ENCODE measurements at regions not wholly inside any gene's neighbourhood (a gene's known extent, or its start where the extent isn't known, plus 50 kb on each side); places are given as distances from the start of the nearest gene placed in this dataset.

GRCh38 chrX:7704205-7704604 is 138.8 kb upstream of the VCX start:
- no TSS peak for BruUV-seq (replicated peaks)
- no peaks in the 10 kb centered on the region for H3K79me2 ChIP-seq (ENCODE audit: control insufficient read depth, insufficient read depth, low read length)
- no peaks in the 10 kb centered on the region for H3K36me3 ChIP-seq (ENCODE audit: control insufficient read depth in 2 of 2, extremely low read depth in 1 of 2, insufficient read depth in 2 of 2, low read length in 2 of 2)
- dilution Hi-C loops (cut with MboI; ENCODE audit: extremely low pct_ligation_motif_present, low sequenced_read_pairs) (no loop called here), intact Hi-C loops (cut with micrococcal nuclease) (no loop called here)
- no peaks in the 10 kb centered on the region for H3K9me3 ChIP-seq (replicated peaks; ENCODE audit: control insufficient read depth, insufficient read depth, low read length)
- no peak overlapping the region for H3K4me3 ChIP-seq (replicated peaks in 1 of 3; ENCODE audit: insufficient read depth in 1 of 3, low read depth in 1 of 3, low read length in 3 of 3)
- no peak for DNase-seq (ENCODE audit: low read depth, low spot score)
- no peak overlapping the region for H3K9ac ChIP-seq (replicated peaks; ENCODE audit: extremely low read depth, insufficient read depth, low read length)
- no peak for FAIRE-seq
- no peak overlapping the region for H3K4me2 ChIP-seq (ENCODE audit: insufficient read depth, low read length)
- ChIA-PET CTCF (no interaction called here), POLR2A (no interaction called here)
- H3K27ac ChIP-seq (ENCODE audit: insufficient read depth, low read depth, low read length), result no peak overlapping the region
- no peaks in the 10 kb centered on the region for H3K4me1 ChIP-seq (ENCODE audit: control insufficient read depth, extremely low read depth, insufficient read depth, low read length)
- TF ChIP-seq MYC (IDR thresholded peaks at IDR 0.05; ENCODE audit: low read depth, low read length), result no peak
- TF ChIP-seq CTCF (IDR thresholded peaks at IDR 0.05; ENCODE audit: extremely low read depth in 1 of 2, insufficient read depth in 1 of 2, low read depth in 1 of 2, low read length in 2 of 2), result no peak
- no peak for TF ChIP-seq POLR2AphosphoS5 (IDR thresholded peaks at IDR 0.05; ENCODE audit: insufficient read depth, low read depth, low read length)
- no peak for TF ChIP-seq JUN (IDR thresholded peaks at IDR 0.05; ENCODE audit: borderline replicate concordance, insufficient read depth, insufficient read length, low read depth)
- TF ChIP-seq MAX (IDR thresholded peaks at IDR 0.05; ENCODE audit: insufficient read depth, insufficient read length), result no peak
- TF ChIP-seq GATA2 (IDR thresholded peaks at IDR 0.05; ENCODE audit: insufficient read depth, insufficient read length, low read depth, low read length), result no peak
- no peak for TF ChIP-seq POLR2A (IDR thresholded peaks at IDR 0.05; ENCODE audit: low read depth, low read length)
- TF ChIP-seq FOS (IDR thresholded peaks at IDR 0.05; ENCODE audit: borderline replicate concordance, insufficient read depth, low read length), result no peak
- H3K9me1 ChIP-seq (replicated peaks; ENCODE audit: control insufficient read depth, extremely low read depth, insufficient read depth, low read length), result no peaks in the 10 kb centered on the region
- H2AFZ ChIP-seq (ENCODE audit: low read depth, low read length), result no peak overlapping the region
- H3K27me3 ChIP-seq (ENCODE audit: control insufficient read depth in 2 of 2, insufficient read depth in 2 of 2, low read length in 2 of 2), result no peaks in the 10 kb centered on the region
- H4K20me1 ChIP-seq (replicated peaks; ENCODE audit: control insufficient read depth, extremely low read depth, insufficient read depth, low read length), result no peaks in the 10 kb centered on the region
